Astrocyte (in vitro differentiated cells and primary cell): ENCODE measurements at regions not wholly inside any gene's neighbourhood (a gene's known extent, or its start where the extent isn't known, plus 50 kb on each side); places are given as distances from the start of the nearest gene placed in this dataset.

Experiments
- EZH2 ChIP-seq: IDR thresholded peaks from 2 replicates; pipeline ENCODE4 v1.6.1; 2012; ENCODE audit warnings: mild to moderate bottlenecking, low read length, inconsistent platforms; ENCODE audit not compliant: insufficient read depth
- TF ChIP-seq, protein P1 (sequence below): IDR thresholded peaks from 2 replicates; pipeline ENCODE4 v1.5.1; 2011; ENCODE audit warnings: low read depth, mild to moderate bottlenecking, inconsistent platforms, low read length, moderate library complexity; ENCODE audit not compliant: insufficient read depth

DNA sequence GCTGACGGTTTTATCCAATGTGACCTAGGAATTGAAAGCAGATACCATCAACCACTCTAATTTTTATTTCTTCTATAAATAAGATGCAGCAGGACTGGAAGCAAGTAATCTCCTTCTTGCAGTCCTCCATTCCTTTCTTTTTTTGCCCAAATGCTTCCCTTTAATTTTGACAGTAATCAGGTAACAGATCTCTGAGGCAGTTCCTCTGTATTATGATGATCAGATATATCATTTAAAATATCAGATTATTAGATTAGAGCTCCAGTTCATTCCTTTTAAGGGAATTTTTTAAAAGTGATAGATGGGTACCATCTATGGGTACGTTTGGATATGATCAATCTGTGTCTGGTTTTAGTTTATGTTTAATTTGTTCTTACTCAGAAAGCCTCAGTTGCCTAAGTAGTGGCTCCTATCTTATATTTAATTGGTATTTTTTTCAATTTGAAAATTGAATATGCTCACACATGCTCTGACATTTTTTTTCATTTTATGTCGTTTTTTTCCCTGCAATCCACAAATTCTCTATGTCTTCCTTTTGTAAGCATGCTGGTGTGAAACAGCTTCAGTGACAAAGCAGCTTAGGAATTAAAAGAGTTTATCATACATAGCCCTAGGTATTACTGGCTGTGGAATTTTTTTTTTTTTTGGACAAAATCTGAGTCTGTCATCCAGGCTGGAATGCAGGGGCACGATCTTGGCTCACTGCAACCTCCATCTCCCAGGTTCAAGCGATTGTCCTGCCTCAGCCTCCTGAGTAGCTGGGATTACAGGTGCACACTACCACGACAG lies 73.7 kb upstream of the ANK2 start:
- no peak for TF ChIP-seq EZH2
- TF ChIP-seq, protein P1, sequence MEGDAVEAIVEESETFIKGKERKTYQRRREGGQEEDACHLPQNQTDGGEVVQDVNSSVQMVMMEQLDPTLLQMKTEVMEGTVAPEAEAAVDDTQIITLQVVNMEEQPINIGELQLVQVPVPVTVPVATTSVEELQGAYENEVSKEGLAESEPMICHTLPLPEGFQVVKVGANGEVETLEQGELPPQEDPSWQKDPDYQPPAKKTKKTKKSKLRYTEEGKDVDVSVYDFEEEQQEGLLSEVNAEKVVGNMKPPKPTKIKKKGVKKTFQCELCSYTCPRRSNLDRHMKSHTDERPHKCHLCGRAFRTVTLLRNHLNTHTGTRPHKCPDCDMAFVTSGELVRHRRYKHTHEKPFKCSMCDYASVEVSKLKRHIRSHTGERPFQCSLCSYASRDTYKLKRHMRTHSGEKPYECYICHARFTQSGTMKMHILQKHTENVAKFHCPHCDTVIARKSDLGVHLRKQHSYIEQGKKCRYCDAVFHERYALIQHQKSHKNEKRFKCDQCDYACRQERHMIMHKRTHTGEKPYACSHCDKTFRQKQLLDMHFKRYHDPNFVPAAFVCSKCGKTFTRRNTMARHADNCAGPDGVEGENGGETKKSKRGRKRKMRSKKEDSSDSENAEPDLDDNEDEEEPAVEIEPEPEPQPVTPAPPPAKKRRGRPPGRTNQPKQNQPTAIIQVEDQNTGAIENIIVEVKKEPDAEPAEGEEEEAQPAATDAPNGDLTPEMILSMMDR = no peak
